ENCODE measurements at regions not wholly inside any gene's neighbourhood (a gene's known extent, or its start where the extent isn't known, plus 50 kb on each side); places are given as distances from the start of the nearest gene placed in this dataset.

- no peak for DNase-seq
Observed at GRCh38 chr6:138719011-138719635, 54.4 kb upstream of the CCDC28A start.

GRCh38 chr6:138719744-138720143, 53.8 kb upstream of the CCDC28A start:
- no peak for DNase-seq

- DNase-seq = no peak
Observed at GRCh38 chr6:138722425-138723371, 50.9 kb upstream of the CCDC28A start.

Data from activated T-cell treated with anti-CD3 and anti-CD28 coated beads for 4 hours (primary cell).